LNCAP (cell line): ENCODE measurements at regions not wholly inside any gene's neighbourhood (a gene's known extent, or its start where the extent isn't known, plus 50 kb on each side); places are given as distances from the start of the nearest gene placed in this dataset.

Experiments used
- CTCF ChIP-seq: fragments of 450-650 bp; IDR thresholded peaks from 2 replicates; pipeline ENCODE4 v1.5.1; 2017; ENCODE audit warnings: mild to moderate bottlenecking

DNA sequence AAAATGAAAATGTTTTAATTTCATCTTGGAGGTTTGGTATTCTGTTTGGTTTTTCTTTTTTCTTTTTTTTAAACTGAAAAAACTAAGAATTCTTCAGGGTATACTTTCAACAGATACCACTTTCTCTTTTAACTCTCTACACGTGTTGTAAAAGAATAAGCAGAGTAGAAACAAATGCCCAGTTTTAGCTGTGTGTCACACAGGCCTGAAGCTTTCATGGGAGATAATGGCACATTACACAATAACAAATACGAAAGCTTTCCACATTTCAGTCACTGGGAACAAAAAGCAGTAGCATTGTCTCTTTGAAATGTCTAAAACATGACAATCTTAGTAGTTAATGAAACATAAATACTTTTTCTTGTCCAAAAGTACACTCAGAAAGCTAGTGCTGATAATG is 818.5 kb downstream of the TBL1XR1 start:
- no peak for TF ChIP-seq CTCF

- TF ChIP-seq CTCF = no peak
Measured at GRCh38 chr3:176376531-176376930, 820.8 kb downstream of the TBL1XR1 start.

DNA sequence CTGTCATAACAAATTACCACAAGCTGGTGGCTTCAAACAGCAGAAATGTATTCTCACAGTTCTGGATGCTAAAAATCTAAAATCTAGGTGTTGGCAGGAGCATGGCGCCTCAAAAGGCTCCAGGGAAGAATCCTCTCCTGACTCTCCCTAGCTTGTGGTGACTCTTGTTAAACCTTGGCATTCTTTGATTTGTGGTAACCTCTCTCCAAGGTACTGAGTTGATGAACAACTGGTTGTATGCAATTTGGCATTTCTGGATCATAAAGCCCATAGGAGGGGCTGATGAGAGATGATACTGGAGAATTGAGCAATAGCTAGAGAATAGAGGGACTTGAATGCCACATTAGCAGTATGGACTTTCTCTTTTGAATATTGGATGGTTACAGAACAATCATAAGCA is 821.8 kb downstream of the TBL1XR1 start:
- TF ChIP-seq CTCF = no peak

DNA sequence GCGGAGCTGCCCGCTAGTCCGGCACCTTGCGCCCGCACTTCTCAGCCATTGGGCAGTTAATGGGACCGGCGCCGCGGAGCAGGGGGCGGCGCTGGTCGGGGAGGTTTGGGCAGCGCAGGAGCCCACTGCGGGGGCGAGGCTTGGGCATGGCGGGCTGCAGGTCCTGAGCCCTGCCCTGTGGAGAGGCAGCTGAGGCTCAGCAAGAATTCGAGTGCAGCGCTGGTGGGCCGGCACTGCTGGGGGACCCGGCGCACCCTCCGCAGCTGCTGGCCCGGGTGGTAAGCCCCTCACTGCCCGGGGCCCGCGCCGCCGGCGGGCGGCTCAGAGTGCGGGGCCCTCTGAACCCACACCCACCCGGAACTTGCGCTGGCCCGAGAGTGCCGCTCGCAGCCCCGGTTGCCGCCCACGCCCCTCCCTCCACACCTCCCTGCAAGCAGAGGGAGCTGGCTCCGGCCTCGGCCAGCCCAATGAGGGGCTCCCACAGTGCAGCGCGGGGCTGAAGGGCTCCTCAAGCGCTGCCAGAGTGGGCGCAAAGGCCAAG is 835.0 kb downstream of the TBL1XR1 start:
- no peak for TF ChIP-seq CTCF

DNA sequence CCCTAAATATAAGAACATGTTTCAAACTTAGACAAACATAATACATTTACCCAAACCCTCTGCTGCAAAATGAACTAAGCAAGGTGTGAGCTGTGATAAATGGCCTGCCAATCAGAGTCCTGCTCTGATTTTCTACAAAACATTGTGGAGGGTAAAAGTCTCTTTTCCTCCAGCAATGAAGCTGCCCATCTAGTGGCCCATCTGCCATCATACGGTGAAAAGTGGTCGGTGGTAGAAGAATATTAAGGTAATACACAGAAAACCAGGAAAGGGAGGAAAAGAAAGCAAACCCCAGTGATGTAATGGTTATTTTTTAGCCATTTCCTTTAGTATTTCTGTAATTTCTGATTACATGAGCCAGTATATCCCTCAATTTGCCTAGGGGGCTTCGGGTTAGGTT is 838.1 kb downstream of the TBL1XR1 start:
- no peak for TF ChIP-seq CTCF

DNA sequence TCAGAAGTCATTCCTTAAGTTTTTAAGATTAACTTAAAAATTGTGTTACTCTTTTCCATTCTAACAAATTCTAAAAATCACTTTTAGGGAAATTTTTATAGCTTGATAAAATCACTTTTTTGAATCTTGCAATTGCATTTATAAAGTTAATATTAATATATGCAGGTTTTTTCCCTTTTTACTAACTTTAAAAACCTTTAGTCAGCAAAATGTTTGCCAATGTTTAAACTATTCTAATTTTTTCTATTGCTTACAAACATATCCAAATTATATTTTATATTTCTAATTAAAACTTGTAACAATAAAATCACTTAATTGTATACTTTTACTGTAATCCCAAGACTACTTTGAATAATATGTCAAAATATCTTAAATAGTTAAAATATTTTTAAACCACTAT is 839.4 kb downstream of the TBL1XR1 start:
- no peak for TF ChIP-seq CTCF

GRCh38 chr3:176354843-176355242 is 842.4 kb downstream of the TBL1XR1 start:
- TF ChIP-seq CTCF = no peak

- TF ChIP-seq CTCF = no peak
Measured at GRCh38 chr3:176352716-176353334, 844.5 kb downstream of the TBL1XR1 start.
